Mammary epithelial cell (primary cell): ENCODE measurements at regions not wholly inside any gene's neighbourhood (a gene's known extent, or its start where the extent isn't known, plus 50 kb on each side); places are given as distances from the start of the nearest gene placed in this dataset.

ENCODE experiments used
- EZH2 ChIP-seq: IDR thresholded peaks from 2 replicates; pipeline ENCODE4 v1.6.1; 2012; ENCODE audit warnings: low read length, inconsistent platforms, borderline replicate concordance
- TF ChIP-seq, protein P1 (sequence below), 2 donors: IDR thresholded peaks in 1 of 2; conservative IDR thresholded peaks in 1 of 2; 2 replicates each; pipeline ENCODE4 v1.5.1; 2011 to 2012; ENCODE audit warnings: inconsistent platforms in 2 of 2, low read length in 2 of 2, mild to moderate bottlenecking in 2 of 2, control low read depth in 1 of 2, low read depth in 1 of 2; ENCODE audit not compliant: insufficient read depth in 1 of 2; ENCODE audit errors: extremely low read depth in 1 of 2

DNA sequence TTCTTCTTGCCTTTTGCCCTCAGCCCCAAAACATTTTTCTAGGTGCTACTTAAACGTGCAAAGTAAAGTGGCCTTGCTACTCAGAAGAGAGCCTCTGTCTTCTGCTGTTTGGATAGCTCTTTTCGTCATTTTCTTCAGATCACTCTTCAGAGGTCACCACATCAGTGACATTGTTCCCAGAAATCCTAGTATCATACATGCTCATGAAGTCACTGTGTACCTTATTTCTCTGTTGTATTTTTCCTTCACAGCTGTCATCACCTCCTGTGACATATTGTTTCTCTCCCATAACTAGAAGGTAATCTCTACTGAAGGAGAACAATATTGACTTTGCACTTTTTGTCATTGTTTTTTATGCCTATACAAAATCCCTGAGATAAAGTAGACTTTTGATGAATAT, 237.0 kb upstream of the CDH18 start:
- TF ChIP-seq, protein P1, sequence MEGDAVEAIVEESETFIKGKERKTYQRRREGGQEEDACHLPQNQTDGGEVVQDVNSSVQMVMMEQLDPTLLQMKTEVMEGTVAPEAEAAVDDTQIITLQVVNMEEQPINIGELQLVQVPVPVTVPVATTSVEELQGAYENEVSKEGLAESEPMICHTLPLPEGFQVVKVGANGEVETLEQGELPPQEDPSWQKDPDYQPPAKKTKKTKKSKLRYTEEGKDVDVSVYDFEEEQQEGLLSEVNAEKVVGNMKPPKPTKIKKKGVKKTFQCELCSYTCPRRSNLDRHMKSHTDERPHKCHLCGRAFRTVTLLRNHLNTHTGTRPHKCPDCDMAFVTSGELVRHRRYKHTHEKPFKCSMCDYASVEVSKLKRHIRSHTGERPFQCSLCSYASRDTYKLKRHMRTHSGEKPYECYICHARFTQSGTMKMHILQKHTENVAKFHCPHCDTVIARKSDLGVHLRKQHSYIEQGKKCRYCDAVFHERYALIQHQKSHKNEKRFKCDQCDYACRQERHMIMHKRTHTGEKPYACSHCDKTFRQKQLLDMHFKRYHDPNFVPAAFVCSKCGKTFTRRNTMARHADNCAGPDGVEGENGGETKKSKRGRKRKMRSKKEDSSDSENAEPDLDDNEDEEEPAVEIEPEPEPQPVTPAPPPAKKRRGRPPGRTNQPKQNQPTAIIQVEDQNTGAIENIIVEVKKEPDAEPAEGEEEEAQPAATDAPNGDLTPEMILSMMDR (conservative IDR thresholded peaks at IDR 0.05 in 1 of 2, IDR thresholded peaks at IDR 0.05 in 1 of 2; ENCODE audit: extremely low read depth in 1 of 2, insufficient read depth in 1 of 2, low read depth in 1 of 2, low read length in 2 of 2): no peak
- TF ChIP-seq EZH2: no peak
